IPS DF 4.7 (cell line): ENCODE measurements at regions not wholly inside any gene's neighbourhood (a gene's known extent, or its start where the extent isn't known, plus 50 kb on each side); places are given as distances from the start of the nearest gene placed in this dataset.
A peak's percentile ranks its signal among the peaks of the same experiment; 100 is the strongest.
"Not testable (repeated sequence)": the region's sequence is repeated elsewhere in the genome, so short reads cannot be mapped to it uniquely, and the experiment has no call there.

Experiments
- DNase-seq: peaks from one replicate; pipeline ENCODE4 v3.0.0-alpha.2; 2013; ENCODE audit warnings: low spot score; ENCODE audit errors: extremely low read depth

- no peak for DNase-seq
Measured at GRCh38 chr6:6748001-6748400, 159.5 kb downstream of the LY86 start.

GRCh38 chr6:6749702-6750491 is 161.4 kb downstream of the LY86 start:
- no peak for DNase-seq

GRCh38 chr6:6750594-6751265 is 162.2 kb downstream of the LY86 start:
- DNase-seq, result no peak

GRCh38 chr6:6751266-6751596 is 162.7 kb downstream of the LY86 start:
- no peak for DNase-seq

GRCh38 chr6:6751619-6752023 is 163.1 kb downstream of the LY86 start:
- DNase-seq, result no peak

- DNase-seq, result no peak
Measured at GRCh38 chr6:6752129-6752528, 163.6 kb downstream of the LY86 start.

GRCh38 chr6:6753301-6753700 is 164.8 kb downstream of the LY86 start:
- no peak for DNase-seq

- DNase-seq, result no peak
Measured at GRCh38 chr6:6756526-6756925, 168.0 kb downstream of the LY86 start.

- no peak for DNase-seq
Measured at GRCh38 chr6:6758546-6758914, 170.0 kb downstream of the LY86 start.

- peak; percentile 66 for DNase-seq
Measured at GRCh38 chr6:6758915-6759654, 170.6 kb downstream of the LY86 start.

GRCh38 chr6:6760002-6760401 is 171.5 kb downstream of the LY86 start:
- no peak for DNase-seq

GRCh38 chr6:6762566-6762965 is 174.0 kb downstream of the LY86 start:
- DNase-seq, result not testable (repeated sequence)

GRCh38 chr6:6764764-6765434 is 176.4 kb downstream of the LY86 start:
- DNase-seq, result no peak

- no peak for DNase-seq
Measured at GRCh38 chr6:6766230-6766905, 177.8 kb downstream of the LY86 start.

- DNase-seq, result no peak
Measured at GRCh38 chr6:6769466-6769865, 180.9 kb downstream of the LY86 start.

GRCh38 chr6:6771224-6771945 is 182.9 kb downstream of the LY86 start:
- DNase-seq, result no peak

GRCh38 chr6:6771964-6772363 is 183.4 kb downstream of the LY86 start:
- DNase-seq, result no peak

GRCh38 chr6:6772751-6773150 is 184.2 kb downstream of the LY86 start:
- no peak for DNase-seq

- no peak for DNase-seq
Measured at GRCh38 chr6:6775074-6775473, 186.6 kb downstream of the LY86 start.

- DNase-seq, result no peak
Measured at GRCh38 chr6:6780231-6780630, 191.7 kb downstream of the LY86 start.
